Erythroblast (primary cell): ENCODE measurements at regions not wholly inside any gene's neighbourhood (a gene's known extent, or its start where the extent isn't known, plus 50 kb on each side); places are given as distances from the start of the nearest gene placed in this dataset.

Experiments used
- GATA1 ChIP-seq: IDR thresholded peaks from 2 replicates; pipeline ENCODE4 v1.6.1; 2011; ENCODE audit warnings: low read depth, mild to moderate bottlenecking, control low read depth, low read length, moderate library complexity
- POLR2A ChIP-seq: IDR thresholded peaks from 2 replicates; pipeline ENCODE4 v1.6.1; 2011; ENCODE audit warnings: mild to moderate bottlenecking, low read length

GRCh38 chr4:13860126-13860525 is 232.6 kb upstream of the BOD1L1 start:
- TF ChIP-seq POLR2A: no peak
- no peak for TF ChIP-seq GATA1
